ENCODE measurements at regions not wholly inside any gene's neighbourhood (a gene's known extent, or its start where the extent isn't known, plus 50 kb on each side); places are given as distances from the start of the nearest gene placed in this dataset.

GRCh38 chr12:126994599-126994998 is 1272.4 kb upstream of the TMEM132C start:
- Histone ChIP-seq H3K27ac (ENCODE audit: low read depth in 2 of 2, low read length in 1 of 2) (no peak overlapping the region), H3K4me3 (ENCODE audit: low read depth in 1 of 2, low read length in 2 of 2) (no peak overlapping the region), H3K9me3 (ENCODE audit: control insufficient read depth in 2 of 2, insufficient read depth in 1 of 2, low read depth in 1 of 2, low read length in 1 of 2) (peaks cover 0 to 3% of the 10 kb centered on the region in 2 donors), H3K36me3 (ENCODE audit: control insufficient read depth in 2 of 2, insufficient read depth in 2 of 2, low read length in 1 of 2) (no peaks in the 10 kb centered on the region), H3K4me1 (ENCODE audit: control insufficient read depth in 2 of 2, insufficient read depth in 2 of 2, low read length in 1 of 2) (no peaks in the 10 kb centered on the region), H3K27me3 (ENCODE audit: control insufficient read depth in 1 of 2, insufficient read depth in 2 of 2, low read length in 2 of 2) (no peaks in the 10 kb centered on the region)
- 74 to 75% methylated on average over 4 of the region's 4 CpGs for WGBS, 2 donors

GRCh38 chr12:126998031-126998430 is 1268.9 kb upstream of the TMEM132C start:
- no peaks in the 10 kb centered on the region for H3K27me3 ChIP-seq (ENCODE audit: control insufficient read depth in 1 of 2, insufficient read depth in 2 of 2, low read length in 2 of 2)
- WGBS, 2 donors: 95 to 96% methylated on average over 4 of the region's 4 CpGs
- peaks cover 0 to 3% of the 10 kb centered on the region in 2 donors for H3K9me3 ChIP-seq (ENCODE audit: control insufficient read depth in 2 of 2, insufficient read depth in 1 of 2, low read depth in 1 of 2, low read length in 1 of 2)
- no peak overlapping the region for H3K27ac ChIP-seq (ENCODE audit: low read depth in 2 of 2, low read length in 1 of 2)
- H3K4me1 ChIP-seq (ENCODE audit: control insufficient read depth in 2 of 2, insufficient read depth in 2 of 2, low read length in 1 of 2): no peaks in the 10 kb centered on the region
- no peak overlapping the region for H3K4me3 ChIP-seq (ENCODE audit: low read depth in 1 of 2, low read length in 2 of 2)
- H3K36me3 ChIP-seq (ENCODE audit: control insufficient read depth in 2 of 2, insufficient read depth in 2 of 2, low read length in 1 of 2): no peaks in the 10 kb centered on the region

GRCh38 chr12:126998747-126999285 is 1268.2 kb upstream of the TMEM132C start:
- H3K27ac ChIP-seq (ENCODE audit: low read depth in 2 of 2, low read length in 1 of 2): no peak overlapping the region
- no peaks in the 10 kb centered on the region for H3K36me3 ChIP-seq (ENCODE audit: control insufficient read depth in 2 of 2, insufficient read depth in 2 of 2, low read length in 1 of 2)
- peaks cover 0 to 1% of the 10 kb centered on the region in 2 donors for H3K9me3 ChIP-seq (ENCODE audit: control insufficient read depth in 2 of 2, insufficient read depth in 1 of 2, low read depth in 1 of 2, low read length in 1 of 2)
- WGBS, 2 donors: 51 to 52% methylated on average over 10 of the region's 10 CpGs
- H3K4me1 ChIP-seq (ENCODE audit: control insufficient read depth in 2 of 2, insufficient read depth in 2 of 2, low read length in 1 of 2): no peaks in the 10 kb centered on the region
- no peak overlapping the region for H3K4me3 ChIP-seq (ENCODE audit: low read depth in 1 of 2, low read length in 2 of 2)
- no peaks in the 10 kb centered on the region for H3K27me3 ChIP-seq (ENCODE audit: control insufficient read depth in 1 of 2, insufficient read depth in 2 of 2, low read length in 2 of 2)

- 90% methylated on average over 5 of the region's 5 CpGs for WGBS, 2 donors
- no peaks in the 10 kb centered on the region for H3K27me3 ChIP-seq (ENCODE audit: control insufficient read depth in 1 of 2, insufficient read depth in 2 of 2, low read length in 2 of 2)
- no peak overlapping the region for H3K27ac ChIP-seq (ENCODE audit: low read depth in 2 of 2, low read length in 1 of 2)
- no peaks in the 10 kb centered on the region for H3K4me1 ChIP-seq (ENCODE audit: control insufficient read depth in 2 of 2, insufficient read depth in 2 of 2, low read length in 1 of 2)
- H3K9me3 ChIP-seq (ENCODE audit: control insufficient read depth in 2 of 2, insufficient read depth in 1 of 2, low read depth in 1 of 2, low read length in 1 of 2): no peaks in the 10 kb centered on the region
- no peak overlapping the region for H3K4me3 ChIP-seq (ENCODE audit: low read depth in 1 of 2, low read length in 2 of 2)
- H3K36me3 ChIP-seq (ENCODE audit: control insufficient read depth in 2 of 2, insufficient read depth in 2 of 2, low read length in 1 of 2): no peaks in the 10 kb centered on the region
Observed at GRCh38 chr12:126999352-126999751, 1267.6 kb upstream of the TMEM132C start.

GRCh38 chr12:127005406-127005805 is 1261.6 kb upstream of the TMEM132C start:
- Histone ChIP-seq H3K36me3 (ENCODE audit: control insufficient read depth in 2 of 2, insufficient read depth in 2 of 2, low read length in 1 of 2) (no peaks in the 10 kb centered on the region), H3K4me1 (ENCODE audit: control insufficient read depth in 2 of 2, insufficient read depth in 2 of 2, low read length in 1 of 2) (no peaks in the 10 kb centered on the region), H3K4me3 (ENCODE audit: low read depth in 1 of 2, low read length in 2 of 2) (no peak overlapping the region), H3K27me3 (ENCODE audit: control insufficient read depth in 1 of 2, insufficient read depth in 2 of 2, low read length in 2 of 2) (no peaks in the 10 kb centered on the region), H3K9me3 (ENCODE audit: control insufficient read depth in 2 of 2, insufficient read depth in 1 of 2, low read depth in 1 of 2, low read length in 1 of 2) (no peaks in the 10 kb centered on the region), H3K27ac (ENCODE audit: low read depth in 2 of 2, low read length in 1 of 2) (no peak overlapping the region)
- WGBS, 2 donors: 77 to 95% methylated on average over 3 of the region's 3 CpGs

GRCh38 chr12:127006972-127007371 is 1260.0 kb upstream of the TMEM132C start:
- 84 to 85% methylated on average over 9 of the region's 9 CpGs for WGBS, 2 donors
- no peak overlapping the region for H3K4me3 ChIP-seq (ENCODE audit: low read depth in 1 of 2, low read length in 2 of 2)
- H3K27ac ChIP-seq (ENCODE audit: low read depth in 2 of 2, low read length in 1 of 2): no peak overlapping the region
- no peaks in the 10 kb centered on the region for H3K4me1 ChIP-seq (ENCODE audit: control insufficient read depth in 2 of 2, insufficient read depth in 2 of 2, low read length in 1 of 2)
- H3K9me3 ChIP-seq (ENCODE audit: control insufficient read depth in 2 of 2, insufficient read depth in 1 of 2, low read depth in 1 of 2, low read length in 1 of 2): no peaks in the 10 kb centered on the region
- H3K27me3 ChIP-seq (ENCODE audit: control insufficient read depth in 1 of 2, insufficient read depth in 2 of 2, low read length in 2 of 2): no peaks in the 10 kb centered on the region
- no peaks in the 10 kb centered on the region for H3K36me3 ChIP-seq (ENCODE audit: control insufficient read depth in 2 of 2, insufficient read depth in 2 of 2, low read length in 1 of 2)

- peaks cover 0 to 2% of the 10 kb centered on the region in 2 donors for H3K9me3 ChIP-seq (ENCODE audit: control insufficient read depth in 2 of 2, insufficient read depth in 1 of 2, low read depth in 1 of 2, low read length in 1 of 2)
- no peak overlapping the region for H3K27ac ChIP-seq (ENCODE audit: low read depth in 2 of 2, low read length in 1 of 2)
- no peaks in the 10 kb centered on the region for H3K4me1 ChIP-seq (ENCODE audit: control insufficient read depth in 2 of 2, insufficient read depth in 2 of 2, low read length in 1 of 2)
- no peaks in the 10 kb centered on the region for H3K36me3 ChIP-seq (ENCODE audit: control insufficient read depth in 2 of 2, insufficient read depth in 2 of 2, low read length in 1 of 2)
- H3K4me3 ChIP-seq (ENCODE audit: low read depth in 1 of 2, low read length in 2 of 2): no peak overlapping the region
- WGBS, 2 donors: 68 to 76% methylated on average over 10 of the region's 10 CpGs
- no peaks in the 10 kb centered on the region for H3K27me3 ChIP-seq (ENCODE audit: control insufficient read depth in 1 of 2, insufficient read depth in 2 of 2, low read length in 2 of 2)
Observed at GRCh38 chr12:127008755-127009403, 1258.1 kb upstream of the TMEM132C start.

GRCh38 chr12:127012109-127012508 is 1254.9 kb upstream of the TMEM132C start:
- no peak overlapping the region for H3K4me3 ChIP-seq (ENCODE audit: low read depth in 1 of 2, low read length in 2 of 2)
- no peaks in the 10 kb centered on the region for H3K27me3 ChIP-seq (ENCODE audit: control insufficient read depth in 1 of 2, insufficient read depth in 2 of 2, low read length in 2 of 2)
- peaks cover 0 to 2% of the 10 kb centered on the region in 2 donors for H3K9me3 ChIP-seq (ENCODE audit: control insufficient read depth in 2 of 2, insufficient read depth in 1 of 2, low read depth in 1 of 2, low read length in 1 of 2)
- WGBS, 2 donors: 92 to 97% methylated on average over 3 of the region's 3 CpGs
- H3K27ac ChIP-seq (ENCODE audit: low read depth in 2 of 2, low read length in 1 of 2): no peak overlapping the region
- no peaks in the 10 kb centered on the region for H3K4me1 ChIP-seq (ENCODE audit: control insufficient read depth in 2 of 2, insufficient read depth in 2 of 2, low read length in 1 of 2)
- H3K36me3 ChIP-seq (ENCODE audit: control insufficient read depth in 2 of 2, insufficient read depth in 2 of 2, low read length in 1 of 2): no peaks in the 10 kb centered on the region

GRCh38 chr12:127013197-127013596 is 1253.8 kb upstream of the TMEM132C start:
- H3K36me3 ChIP-seq (ENCODE audit: control insufficient read depth in 2 of 2, insufficient read depth in 2 of 2, low read length in 1 of 2): no peaks in the 10 kb centered on the region

GRCh38 chr12:127014079-127014478 is 1252.9 kb upstream of the TMEM132C start:
- no peak overlapping the region for H3K27ac ChIP-seq (ENCODE audit: low read depth in 2 of 2, low read length in 1 of 2)
- no peaks in the 10 kb centered on the region for H3K4me1 ChIP-seq (ENCODE audit: control insufficient read depth in 2 of 2, insufficient read depth in 2 of 2, low read length in 1 of 2)
- peaks cover 0 to 2% of the 10 kb centered on the region in 2 donors for H3K9me3 ChIP-seq (ENCODE audit: control insufficient read depth in 2 of 2, insufficient read depth in 1 of 2, low read depth in 1 of 2, low read length in 1 of 2)
- H3K27me3 ChIP-seq (ENCODE audit: control insufficient read depth in 1 of 2, insufficient read depth in 2 of 2, low read length in 2 of 2): no peaks in the 10 kb centered on the region
- H3K36me3 ChIP-seq (ENCODE audit: control insufficient read depth in 2 of 2, insufficient read depth in 2 of 2, low read length in 1 of 2): no peaks in the 10 kb centered on the region
- WGBS, 2 donors: 44 to 80% methylated on average over 1 of the region's 1 CpG
- H3K4me3 ChIP-seq (ENCODE audit: low read depth in 1 of 2, low read length in 2 of 2): no peak overlapping the region

More at GRCh38 chr12:127013197-127013596, 1253.8 kb upstream of the TMEM132C start:
- H3K27me3 ChIP-seq (ENCODE audit: control insufficient read depth in 1 of 2, insufficient read depth in 2 of 2, low read length in 2 of 2): no peaks in the 10 kb centered on the region
- H3K4me1 ChIP-seq (ENCODE audit: control insufficient read depth in 2 of 2, insufficient read depth in 2 of 2, low read length in 1 of 2): no peaks in the 10 kb centered on the region
- H3K9me3 ChIP-seq (ENCODE audit: control insufficient read depth in 2 of 2, insufficient read depth in 1 of 2, low read depth in 1 of 2, low read length in 1 of 2): peaks cover 0 to 2% of the 10 kb centered on the region in 2 donors
- no peak overlapping the region for H3K4me3 ChIP-seq (ENCODE audit: low read depth in 1 of 2, low read length in 2 of 2)
- H3K27ac ChIP-seq (ENCODE audit: low read depth in 2 of 2, low read length in 1 of 2): no peak overlapping the region
- WGBS, 2 donors: 71 to 83% methylated on average over 4 of the region's 4 CpGs
